ENCODE measurements at regions not wholly inside any gene's neighbourhood (a gene's known extent, or its start where the extent isn't known, plus 50 kb on each side); places are given as distances from the start of the nearest gene placed in this dataset.
A peak's percentile ranks its signal among the peaks of the same experiment; 100 is the strongest.

GRCh38 chr13:109666656-109667055 lies 119.7 kb downstream of the IRS2 start:
- Histone ChIP-seq H3K4me3 (no peak overlapping the region), H3K36me3 (no peaks in the 10 kb centered on the region), H3K4me1 (ENCODE audit: low read depth) (no peaks in the 10 kb centered on the region), H3K27ac (no peak overlapping the region), H3K9me3 (ENCODE audit: low read depth) (no peaks in the 10 kb centered on the region), H3K27me3 (no peaks in the 10 kb centered on the region)
- TF ChIP-seq, protein P1, sequence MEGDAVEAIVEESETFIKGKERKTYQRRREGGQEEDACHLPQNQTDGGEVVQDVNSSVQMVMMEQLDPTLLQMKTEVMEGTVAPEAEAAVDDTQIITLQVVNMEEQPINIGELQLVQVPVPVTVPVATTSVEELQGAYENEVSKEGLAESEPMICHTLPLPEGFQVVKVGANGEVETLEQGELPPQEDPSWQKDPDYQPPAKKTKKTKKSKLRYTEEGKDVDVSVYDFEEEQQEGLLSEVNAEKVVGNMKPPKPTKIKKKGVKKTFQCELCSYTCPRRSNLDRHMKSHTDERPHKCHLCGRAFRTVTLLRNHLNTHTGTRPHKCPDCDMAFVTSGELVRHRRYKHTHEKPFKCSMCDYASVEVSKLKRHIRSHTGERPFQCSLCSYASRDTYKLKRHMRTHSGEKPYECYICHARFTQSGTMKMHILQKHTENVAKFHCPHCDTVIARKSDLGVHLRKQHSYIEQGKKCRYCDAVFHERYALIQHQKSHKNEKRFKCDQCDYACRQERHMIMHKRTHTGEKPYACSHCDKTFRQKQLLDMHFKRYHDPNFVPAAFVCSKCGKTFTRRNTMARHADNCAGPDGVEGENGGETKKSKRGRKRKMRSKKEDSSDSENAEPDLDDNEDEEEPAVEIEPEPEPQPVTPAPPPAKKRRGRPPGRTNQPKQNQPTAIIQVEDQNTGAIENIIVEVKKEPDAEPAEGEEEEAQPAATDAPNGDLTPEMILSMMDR (IDR thresholded peaks at IDR 0.05; ENCODE audit: low read depth, low read length) = no peak
- DNase-seq (ENCODE audit: low read depth in 1 of 2, low spot score in 1 of 2) = no peak

DNA sequence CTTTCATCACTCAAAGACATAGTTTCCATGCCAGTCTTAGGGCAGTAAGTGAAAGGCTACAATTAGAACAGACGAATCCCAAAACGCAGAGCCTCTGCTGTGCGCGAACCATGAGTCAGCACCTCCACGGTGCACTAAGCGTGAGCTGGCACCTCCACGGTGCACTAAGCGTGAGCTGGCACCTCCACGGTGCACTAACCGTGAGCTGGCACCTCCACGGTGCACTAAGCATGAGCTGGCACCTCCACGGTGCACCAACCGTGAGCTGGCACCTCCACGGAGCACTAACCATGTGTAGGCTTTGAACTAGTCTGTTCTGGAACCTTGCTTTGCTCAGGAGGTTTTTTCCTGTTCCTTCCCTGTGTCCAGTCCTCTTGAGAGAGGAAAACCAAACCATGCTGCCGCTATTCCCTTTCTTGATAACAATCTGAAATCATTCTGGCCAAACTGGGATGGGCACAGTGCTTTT lies 120.6 kb downstream of the IRS2 start:
- no peaks in the 10 kb centered on the region for H3K4me1 ChIP-seq (ENCODE audit: low read depth)
- no peaks in the 10 kb centered on the region for H3K9me3 ChIP-seq (ENCODE audit: low read depth)
- DNase-seq (ENCODE audit: low read depth in 1 of 2, low spot score in 1 of 2) = no peak

GRCh38 chr13:109665240-109665639 lies 121.1 kb downstream of the IRS2 start:
- Histone ChIP-seq H3K4me1 (ENCODE audit: low read depth) (no peaks in the 10 kb centered on the region), H3K9me3 (ENCODE audit: low read depth) (no peaks in the 10 kb centered on the region), H3K4me3 (no peak overlapping the region)

More for the DNA sequence above, 120.6 kb downstream of the IRS2 start:
- H3K36me3 ChIP-seq = no peaks in the 10 kb centered on the region
- no peak overlapping the region for H3K27ac ChIP-seq
- H3K27me3 ChIP-seq = no peaks in the 10 kb centered on the region
- H3K4me3 ChIP-seq = no peak overlapping the region
- TF ChIP-seq, protein P1 (IDR thresholded peaks at IDR 0.05; ENCODE audit: low read depth, low read length) = no peak

DNA sequence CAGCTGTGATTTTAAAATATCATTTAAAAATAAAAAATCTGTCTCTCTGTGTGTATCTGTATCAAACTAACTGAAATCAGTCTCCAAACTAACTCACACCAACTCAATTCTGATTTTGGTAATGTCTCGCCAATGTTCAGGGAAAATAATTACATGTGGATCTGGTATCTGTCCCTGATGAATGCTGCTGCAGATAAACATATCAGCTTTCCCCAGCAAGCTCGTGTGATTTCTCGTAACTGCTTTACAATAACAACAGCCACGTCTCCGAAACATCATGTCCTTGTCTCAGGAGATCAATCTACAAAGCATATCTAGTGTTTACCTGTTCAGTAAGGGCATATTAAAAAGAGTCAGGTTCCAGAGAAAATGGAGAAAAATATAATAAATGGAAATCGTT lies 129.0 kb downstream of the IRS2 start:
- TF ChIP-seq, protein P1 (IDR thresholded peaks at IDR 0.05; ENCODE audit: low read depth, low read length) = no peak
- Histone ChIP-seq H3K27ac (no peak overlapping the region), H3K9me3 (ENCODE audit: low read depth) (no peaks in the 10 kb centered on the region), H3K4me3 (no peak overlapping the region), H3K27me3 (no peaks in the 10 kb centered on the region), H3K4me1 (ENCODE audit: low read depth) (peaks cover 3% of the 10 kb centered on the region), H3K36me3 (no peaks in the 10 kb centered on the region)
- DNase-seq (ENCODE audit: low read depth in 1 of 2, low spot score in 1 of 2) = peak in 1 of 2 donors; percentile 38

More at GRCh38 chr13:109665240-109665639, 121.1 kb downstream of the IRS2 start:
- Histone ChIP-seq H3K36me3 (no peaks in the 10 kb centered on the region), H3K27ac (no peak overlapping the region), H3K27me3 (no peaks in the 10 kb centered on the region)
- TF ChIP-seq, protein P1 (IDR thresholded peaks at IDR 0.05; ENCODE audit: low read depth, low read length) = no peak
- DNase-seq (ENCODE audit: low read depth in 1 of 2, low spot score in 1 of 2) = no peak

DNA sequence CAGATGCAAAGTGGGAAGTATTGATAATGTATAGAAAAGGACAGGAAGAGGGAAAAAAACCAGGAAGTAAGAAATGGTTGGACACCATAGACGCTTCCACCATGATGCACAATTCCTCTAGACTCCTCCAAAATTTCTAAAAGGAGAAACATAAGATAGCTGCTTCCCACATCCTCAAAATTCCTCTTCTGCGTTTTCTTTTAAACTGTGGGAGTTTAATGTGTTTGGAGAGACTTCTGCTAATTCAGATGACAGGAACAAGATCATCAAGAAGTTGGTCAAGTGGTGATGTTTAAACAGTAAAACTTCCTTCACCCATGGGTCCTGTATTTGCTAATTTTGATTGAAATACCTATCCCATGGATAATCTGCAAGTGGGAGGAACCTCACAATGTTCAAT lies 130.2 kb downstream of the IRS2 start:
- H3K36me3 ChIP-seq = no peaks in the 10 kb centered on the region
- no peak overlapping the region for H3K4me3 ChIP-seq
- no peaks in the 10 kb centered on the region for H3K9me3 ChIP-seq (ENCODE audit: low read depth)
- DNase-seq (ENCODE audit: low read depth in 1 of 2, low spot score in 1 of 2) = no peak
- peaks cover 3% of the 10 kb centered on the region for H3K4me1 ChIP-seq (ENCODE audit: low read depth)
- no peak overlapping the region for H3K27ac ChIP-seq
- TF ChIP-seq, protein P1 (IDR thresholded peaks at IDR 0.05; ENCODE audit: low read depth, low read length) = no peak
- H3K27me3 ChIP-seq = no peaks in the 10 kb centered on the region

GRCh38 chr13:109655611-109656010 lies 130.8 kb downstream of the IRS2 start:
- Histone ChIP-seq H3K9me3 (ENCODE audit: low read depth) (no peaks in the 10 kb centered on the region), H3K27ac (no peak overlapping the region), H3K4me1 (ENCODE audit: low read depth) (peaks cover 3% of the 10 kb centered on the region), H3K36me3 (no peaks in the 10 kb centered on the region), H3K27me3 (no peaks in the 10 kb centered on the region), H3K4me3 (no peak overlapping the region)
- TF ChIP-seq, protein P1 (IDR thresholded peaks at IDR 0.05; ENCODE audit: low read depth, low read length) = no peak
- peak in 1 of 2 donors; percentile 26 for DNase-seq (ENCODE audit: low read depth in 1 of 2, low spot score in 1 of 2)
